HL-60 (cell line): ENCODE measurements at regions not wholly inside any gene's neighbourhood (a gene's known extent, or its start where the extent isn't known, plus 50 kb on each side); places are given as distances from the start of the nearest gene placed in this dataset.

Source experiments
- DNase-seq, 2 experiments: peaks; one replicate each; pipeline ENCODE4 v3.0.0-alpha.2; 2010 to 2020; ENCODE audit warnings: low read depth in 1 of 2, low spot score in 1 of 2
- H3K27ac ChIP-seq: fragments of 250-450 bp; sonication (Bioruptor Pico); replicated peaks from 2 replicates; pipeline ENCODE4 v1.5.1; 2020; ENCODE audit warnings: mild to moderate bottlenecking, moderate library complexity
- H3K27me3 ChIP-seq: fragments of 250-450 bp; sonication (Bioruptor Pico); 2 replicates; pipeline ENCODE4 v1.5.1; 2021; ENCODE audit warnings: mild to moderate bottlenecking, moderate library complexity; ENCODE audit not compliant: insufficient read depth, poor library complexity, severe bottlenecking
- H3K4me3 ChIP-seq: replicated peaks from 2 replicates; pipeline ENCODE4 v1.5.1; 2011; ENCODE audit warnings: mild to moderate bottlenecking, control low read depth, low read length; ENCODE audit not compliant: insufficient read depth
- GABPA ChIP-seq: IDR thresholded peaks from 2 replicates; pipeline ENCODE4 v1.6.1; 2012; ENCODE audit warnings: low read depth
- POLR2AphosphoS5 ChIP-seq: IDR thresholded peaks from 2 replicates; pipeline ENCODE4 v1.6.1; 2012; ENCODE audit warnings: low read depth
- REST ChIP-seq: IDR thresholded peaks from 2 replicates; pipeline ENCODE4 v1.6.1; 2012; ENCODE audit warnings: low read depth; ENCODE audit not compliant: insufficient replicate concordance
- SPI1 ChIP-seq: IDR thresholded peaks from 2 replicates; pipeline ENCODE4 v1.6.1; 2012; ENCODE audit warnings: low read depth, mild to moderate bottlenecking, borderline replicate concordance
- TF ChIP-seq, protein P1 (sequence below): IDR thresholded peaks from one replicate; pipeline ENCODE4 v1.5.1; 2011; ENCODE audit warnings: low read length, control low read depth, inconsistent platforms; ENCODE audit not compliant: insufficient read depth

DNA sequence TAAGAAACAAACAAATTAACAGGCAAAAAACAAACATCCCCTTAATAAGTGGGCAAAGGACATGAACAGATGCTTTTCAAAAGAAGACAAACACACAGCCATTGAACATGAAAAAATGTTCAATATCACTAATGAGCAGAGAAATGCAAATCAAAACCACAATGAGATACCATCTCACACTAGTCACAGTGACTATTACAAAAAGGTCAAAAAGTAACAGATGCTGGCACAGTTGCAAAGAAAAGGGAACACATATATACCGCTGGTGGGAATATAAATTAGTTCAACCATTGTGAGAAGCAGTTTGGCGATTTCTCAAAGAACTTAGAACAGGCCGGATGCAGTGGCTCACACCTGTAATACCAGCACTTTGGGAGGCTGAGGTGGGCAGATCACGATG is 146.1 kb upstream of the NEIL3 start:
- DNase-seq: no peak
- no peaks in the 10 kb centered on the region for H3K27me3 ChIP-seq
- no peak overlapping the region for H3K27ac ChIP-seq
- H3K4me3 ChIP-seq: no peak overlapping the region
- no peak for TF ChIP-seq REST
- no peak for TF ChIP-seq POLR2AphosphoS5
- TF ChIP-seq SPI1: no peak
- TF ChIP-seq GABPA: no peak
- TF ChIP-seq, protein P1, sequence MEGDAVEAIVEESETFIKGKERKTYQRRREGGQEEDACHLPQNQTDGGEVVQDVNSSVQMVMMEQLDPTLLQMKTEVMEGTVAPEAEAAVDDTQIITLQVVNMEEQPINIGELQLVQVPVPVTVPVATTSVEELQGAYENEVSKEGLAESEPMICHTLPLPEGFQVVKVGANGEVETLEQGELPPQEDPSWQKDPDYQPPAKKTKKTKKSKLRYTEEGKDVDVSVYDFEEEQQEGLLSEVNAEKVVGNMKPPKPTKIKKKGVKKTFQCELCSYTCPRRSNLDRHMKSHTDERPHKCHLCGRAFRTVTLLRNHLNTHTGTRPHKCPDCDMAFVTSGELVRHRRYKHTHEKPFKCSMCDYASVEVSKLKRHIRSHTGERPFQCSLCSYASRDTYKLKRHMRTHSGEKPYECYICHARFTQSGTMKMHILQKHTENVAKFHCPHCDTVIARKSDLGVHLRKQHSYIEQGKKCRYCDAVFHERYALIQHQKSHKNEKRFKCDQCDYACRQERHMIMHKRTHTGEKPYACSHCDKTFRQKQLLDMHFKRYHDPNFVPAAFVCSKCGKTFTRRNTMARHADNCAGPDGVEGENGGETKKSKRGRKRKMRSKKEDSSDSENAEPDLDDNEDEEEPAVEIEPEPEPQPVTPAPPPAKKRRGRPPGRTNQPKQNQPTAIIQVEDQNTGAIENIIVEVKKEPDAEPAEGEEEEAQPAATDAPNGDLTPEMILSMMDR: no peak

DNA sequence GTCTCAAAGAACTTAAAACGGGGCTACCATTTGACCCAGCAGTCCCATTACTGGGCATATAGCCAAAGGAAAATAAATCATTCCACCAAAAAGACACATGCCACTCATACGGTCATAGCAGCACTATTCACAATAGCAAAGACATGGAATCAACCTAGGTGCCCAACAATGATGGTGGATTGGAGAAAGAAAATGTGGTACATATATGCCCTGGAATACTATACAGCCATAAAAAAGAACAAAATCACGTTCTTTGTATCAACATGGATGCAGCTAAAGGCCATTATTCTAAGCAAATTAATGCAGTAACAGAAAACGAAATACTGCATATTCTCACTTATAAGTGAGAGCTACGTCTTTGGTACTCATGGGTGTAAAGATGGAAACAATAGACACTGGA is 138.1 kb upstream of the NEIL3 start:
- Histone ChIP-seq H3K27me3 (no peaks in the 10 kb centered on the region), H3K4me3 (no peak overlapping the region), H3K27ac (no peak overlapping the region)
- no peak for DNase-seq
- TF ChIP-seq SPI1: no peak
- no peak for TF ChIP-seq REST
- no peak for TF ChIP-seq GABPA
- TF ChIP-seq, protein P1: no peak
- TF ChIP-seq POLR2AphosphoS5: no peak

DNA sequence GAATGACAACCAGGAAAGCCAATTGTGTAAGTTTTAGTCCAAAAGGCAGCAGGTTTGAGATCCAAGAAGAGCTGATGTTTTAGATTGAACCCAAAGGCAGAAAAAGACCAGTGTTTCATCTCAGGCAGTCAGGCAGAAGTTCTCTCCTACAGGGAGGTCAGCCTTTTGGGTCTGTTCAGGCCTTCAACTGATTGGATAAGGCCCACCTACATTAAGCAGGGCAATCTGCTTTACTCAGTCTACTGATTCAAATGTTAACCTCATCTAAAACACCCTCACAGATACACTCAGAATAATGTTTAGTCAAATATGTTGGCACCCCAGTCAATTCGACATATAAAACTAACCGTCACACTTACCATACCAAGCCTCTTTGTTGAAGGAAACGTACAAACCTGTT is 134.2 kb upstream of the NEIL3 start:
- TF ChIP-seq, protein P1: no peak
- TF ChIP-seq REST: no peak
- no peak for TF ChIP-seq SPI1
- no peak for TF ChIP-seq POLR2AphosphoS5
- TF ChIP-seq GABPA: no peak
- H3K27ac ChIP-seq: no peak overlapping the region
- H3K4me3 ChIP-seq: no peak overlapping the region
- H3K27me3 ChIP-seq: no peaks in the 10 kb centered on the region
- no peak for DNase-seq
